Astrocyte of the cerebellum (primary cell): ENCODE measurements at regions not wholly inside any gene's neighbourhood (a gene's known extent, or its start where the extent isn't known, plus 50 kb on each side); places are given as distances from the start of the nearest gene placed in this dataset.
"Not testable (repeated sequence)": the region's sequence is repeated elsewhere in the genome, so short reads cannot be mapped to it uniquely, and the experiment has no call there.

Source experiments
- DNase-seq: peaks from one replicate; pipeline ENCODE4 v3.0.0-alpha.2; 2011; ENCODE audit warnings: low read depth
- H3K4me3 ChIP-seq: 2 replicates; pipeline ENCODE4 v1.5.1; 2011; ENCODE audit warnings: mild to moderate bottlenecking, low read depth, low read length, moderate library complexity
- in situ Hi-C: cut with HindIII; loops from 2 replicates; pipeline ENCODE4 v1.10.0; 2017; ENCODE audit warnings: low sequenced_read_pairs
- TF ChIP-seq, protein P1 (sequence below): IDR thresholded peaks from 2 replicates; pipeline ENCODE4 v1.5.1; 2012; ENCODE audit warnings: low read length, low read depth, moderate library complexity, mild to moderate bottlenecking; ENCODE audit errors: missing control alignments

DNA sequence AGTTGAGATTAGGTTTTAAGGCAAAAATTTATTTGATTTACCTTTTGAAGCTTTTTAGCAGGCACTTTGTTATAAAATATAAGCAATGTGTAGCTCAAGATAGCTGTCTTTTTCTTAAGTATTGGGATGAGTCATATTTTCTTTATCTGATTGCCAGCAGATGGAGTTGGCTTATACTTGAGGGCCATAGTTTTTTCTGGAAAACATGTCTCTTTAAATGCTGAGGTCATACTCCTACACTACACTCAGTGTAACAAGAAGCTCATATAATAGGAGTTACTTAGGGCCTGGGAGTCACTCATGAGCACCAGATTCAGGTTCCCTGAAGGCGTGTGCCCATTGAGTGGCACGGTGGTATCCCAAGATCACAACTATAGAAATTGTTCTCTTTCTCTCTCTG, 579.8 kb downstream of the EDEM1 start:
- in situ Hi-C loops = no loop called here
- TF ChIP-seq, protein P1, sequence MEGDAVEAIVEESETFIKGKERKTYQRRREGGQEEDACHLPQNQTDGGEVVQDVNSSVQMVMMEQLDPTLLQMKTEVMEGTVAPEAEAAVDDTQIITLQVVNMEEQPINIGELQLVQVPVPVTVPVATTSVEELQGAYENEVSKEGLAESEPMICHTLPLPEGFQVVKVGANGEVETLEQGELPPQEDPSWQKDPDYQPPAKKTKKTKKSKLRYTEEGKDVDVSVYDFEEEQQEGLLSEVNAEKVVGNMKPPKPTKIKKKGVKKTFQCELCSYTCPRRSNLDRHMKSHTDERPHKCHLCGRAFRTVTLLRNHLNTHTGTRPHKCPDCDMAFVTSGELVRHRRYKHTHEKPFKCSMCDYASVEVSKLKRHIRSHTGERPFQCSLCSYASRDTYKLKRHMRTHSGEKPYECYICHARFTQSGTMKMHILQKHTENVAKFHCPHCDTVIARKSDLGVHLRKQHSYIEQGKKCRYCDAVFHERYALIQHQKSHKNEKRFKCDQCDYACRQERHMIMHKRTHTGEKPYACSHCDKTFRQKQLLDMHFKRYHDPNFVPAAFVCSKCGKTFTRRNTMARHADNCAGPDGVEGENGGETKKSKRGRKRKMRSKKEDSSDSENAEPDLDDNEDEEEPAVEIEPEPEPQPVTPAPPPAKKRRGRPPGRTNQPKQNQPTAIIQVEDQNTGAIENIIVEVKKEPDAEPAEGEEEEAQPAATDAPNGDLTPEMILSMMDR = no peak
- DNase-seq = no peak
- no peak overlapping the region for H3K4me3 ChIP-seq

DNA sequence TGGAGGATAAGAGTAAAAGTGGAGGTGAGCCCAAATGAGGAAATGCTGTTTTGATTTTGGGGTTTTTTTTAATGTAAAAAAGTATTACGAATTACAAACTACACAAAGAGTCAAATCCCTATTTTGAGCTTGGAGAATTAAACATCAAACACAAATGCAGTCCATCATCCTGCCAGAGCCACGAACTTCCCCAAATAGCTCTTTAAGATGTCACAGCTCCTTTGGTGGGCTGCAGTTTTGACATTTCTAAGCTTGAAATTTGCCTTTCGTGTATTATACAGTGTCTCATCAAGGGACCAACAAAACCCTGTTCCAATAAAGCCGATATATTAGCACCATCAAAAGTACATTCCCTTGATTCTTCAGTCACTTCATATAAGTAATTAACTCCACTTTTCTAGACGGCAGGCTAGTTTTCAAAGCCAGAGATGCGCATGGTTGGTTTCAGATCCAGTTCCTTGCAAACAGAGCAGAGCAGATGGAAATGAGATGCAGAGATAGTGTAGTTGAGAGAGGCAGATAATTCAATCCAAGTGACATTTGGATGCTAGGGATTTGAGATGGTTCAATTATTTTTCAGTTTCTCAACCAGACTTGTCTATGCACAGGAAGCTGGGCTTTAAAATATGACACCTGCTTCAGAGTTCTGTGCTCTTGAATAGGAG, 580.9 kb downstream of the EDEM1 start:
- TF ChIP-seq, protein P1 = no peak
- no peak overlapping the region for H3K4me3 ChIP-seq
- no peak for DNase-seq
- in situ Hi-C loops = no loop called here

DNA sequence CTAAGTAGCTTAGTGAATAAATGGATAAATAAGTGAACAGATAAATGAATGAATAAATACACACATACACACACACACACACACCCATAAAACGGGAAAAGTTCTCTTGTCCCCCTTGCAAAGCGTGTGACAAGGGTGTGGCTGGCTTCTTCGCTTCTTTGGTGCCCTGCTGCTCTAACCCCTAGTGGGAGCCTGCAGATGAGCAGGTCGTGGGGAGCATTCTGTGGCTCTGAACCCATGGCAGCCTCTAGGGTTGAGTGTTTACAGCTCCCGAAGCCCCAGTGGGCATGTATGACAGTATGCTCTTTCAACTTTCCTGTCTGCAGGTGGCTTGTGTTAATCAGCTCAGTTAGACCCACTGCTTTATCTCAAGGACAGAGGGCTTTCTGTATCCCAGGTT, 582.3 kb downstream of the EDEM1 start:
- TF ChIP-seq, protein P1 = no peak
- H3K4me3 ChIP-seq = no peak overlapping the region
- no peak for DNase-seq
- in situ Hi-C loops = no loop called here

DNA sequence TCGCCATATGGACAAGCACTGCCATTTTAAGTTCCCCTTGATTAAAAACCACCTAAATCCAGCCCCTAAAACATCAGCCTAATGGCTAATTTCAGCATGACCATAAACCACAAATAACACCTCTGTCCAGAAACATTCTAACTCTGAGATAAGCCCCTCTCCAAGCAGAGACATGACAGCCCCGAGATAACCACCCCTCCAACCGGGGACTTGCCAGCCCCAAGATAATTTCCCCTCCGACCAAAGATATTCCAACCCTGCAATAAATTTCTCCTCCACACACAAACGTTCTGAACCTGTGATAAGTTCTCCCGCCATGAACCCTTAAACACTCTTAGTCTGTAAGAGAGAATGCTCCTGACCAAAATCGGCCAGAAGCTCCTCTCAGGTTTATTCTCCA, 586.8 kb downstream of the EDEM1 start:
- DNase-seq = no peak
- TF ChIP-seq, protein P1 = no peak
- in situ Hi-C loops = no loop called here
- H3K4me3 ChIP-seq = no peak overlapping the region

DNA sequence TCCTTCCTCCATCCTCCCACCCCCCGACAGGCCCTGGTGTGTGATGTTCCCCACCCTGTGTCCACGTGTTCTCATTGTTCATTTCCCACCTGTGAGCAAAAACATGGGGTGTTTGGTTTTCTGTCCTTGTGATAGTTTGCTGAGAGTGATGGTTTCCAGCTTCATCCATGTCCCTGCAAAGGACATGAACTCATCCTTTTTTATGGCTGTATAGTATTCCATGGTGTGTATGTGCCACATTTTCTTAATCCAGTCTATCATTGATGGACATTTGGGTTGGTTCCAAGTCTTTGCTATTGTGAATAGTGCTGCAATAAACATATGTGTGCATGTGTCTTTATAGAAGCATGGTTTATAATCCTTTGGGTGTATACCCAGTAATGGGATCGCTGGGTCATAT, 587.6 kb downstream of the EDEM1 start:
- in situ Hi-C loops, H3K4me3 ChIP-seq, DNase-seq: not testable (repeated sequence)

GRCh38 chr3:5784690-5785089, 597.2 kb downstream of the EDEM1 start:
- TF ChIP-seq, protein P1 = no peak
- peak; percentile 70 for DNase-seq
- in situ Hi-C loops = no loop called here
- H3K4me3 ChIP-seq = no peak overlapping the region

- in situ Hi-C loops = no loop called here
- no peak overlapping the region for H3K4me3 ChIP-seq
- DNase-seq = no peak
- TF ChIP-seq, protein P1 = peak; percentile 72
Measured at GRCh38 chr3:5787861-5788488, 600.5 kb downstream of the EDEM1 start.
